Superior temporal gyrus (tissue), 1 donor: ENCODE measurements at regions not wholly inside any gene's neighbourhood (a gene's known extent, or its start where the extent isn't known, plus 50 kb on each side); places are given as distances from the start of the nearest gene placed in this dataset.
A peak's percentile ranks its signal among the peaks of the same experiment; 100 is the strongest.
"Not testable (repeated sequence)": the region's sequence is repeated elsewhere in the genome, so short reads cannot be mapped to it uniquely, and the experiment has no call there.

Experiments
- DNase-seq: peaks from one replicate; pipeline ENCODE4 v3.0.0-alpha.2; 2016; ENCODE audit errors: extremely low spot score

DNA sequence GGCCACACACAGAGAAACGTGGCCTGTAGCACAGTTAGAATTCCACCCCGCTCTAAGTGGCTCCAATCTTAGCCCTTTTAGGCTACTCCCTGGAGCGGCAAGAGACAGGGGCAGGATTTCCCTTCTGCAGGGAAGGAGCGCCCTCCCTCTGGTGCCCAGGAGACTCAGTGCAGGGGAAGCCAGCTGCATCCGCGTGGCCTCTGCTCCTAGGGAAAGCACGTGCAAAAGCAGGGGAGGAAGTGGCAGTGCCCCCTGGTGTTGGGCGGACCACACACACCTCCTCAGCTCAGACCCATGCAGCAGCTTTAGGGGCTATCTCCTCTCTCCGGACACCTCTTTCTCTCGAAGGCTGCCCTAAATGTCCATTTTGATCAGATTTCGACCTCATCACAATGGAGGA lies 50.0 kb downstream of the SPRING1 start:
- no peak for DNase-seq

- DNase-seq: no peak
These were observed 53.0 kb downstream of the SPRING1 start for GRCh38 chr12:116684891-116685290.

GRCh38 chr12:116677202-116677661 lies 60.6 kb downstream of the SPRING1 start:
- no peak for DNase-seq

GRCh38 chr12:116675339-116676107 lies 62.3 kb downstream of the SPRING1 start:
- no peak for DNase-seq

- no peak for DNase-seq
These were observed 63.2 kb downstream of the SPRING1 start for GRCh38 chr12:116674643-116675183.

DNA sequence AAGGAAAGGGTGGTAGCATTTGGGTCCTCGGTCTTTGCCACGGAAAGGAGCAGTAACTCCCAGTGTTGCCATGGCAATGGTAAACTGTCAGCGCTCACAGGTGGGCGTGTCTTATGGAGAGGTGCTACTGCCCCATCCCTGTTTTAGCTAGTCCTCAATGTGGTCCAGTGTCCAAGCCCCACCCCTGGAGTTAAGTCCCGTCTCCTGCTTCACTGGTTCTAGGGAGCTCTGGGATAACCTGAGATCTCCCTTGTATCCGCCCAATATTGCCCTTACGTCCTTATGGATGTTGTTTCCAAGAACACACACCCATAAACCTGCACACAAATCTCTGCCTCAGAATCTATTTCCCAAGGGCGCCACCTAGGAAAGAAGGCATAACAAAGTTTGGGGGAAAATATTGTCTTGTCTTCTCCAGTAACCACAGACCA lies 64.2 kb downstream of the SPRING1 start:
- DNase-seq: no peak

- no peak for DNase-seq
These were observed 64.9 kb downstream of the SPRING1 start for GRCh38 chr12:116672842-116673516.

DNA sequence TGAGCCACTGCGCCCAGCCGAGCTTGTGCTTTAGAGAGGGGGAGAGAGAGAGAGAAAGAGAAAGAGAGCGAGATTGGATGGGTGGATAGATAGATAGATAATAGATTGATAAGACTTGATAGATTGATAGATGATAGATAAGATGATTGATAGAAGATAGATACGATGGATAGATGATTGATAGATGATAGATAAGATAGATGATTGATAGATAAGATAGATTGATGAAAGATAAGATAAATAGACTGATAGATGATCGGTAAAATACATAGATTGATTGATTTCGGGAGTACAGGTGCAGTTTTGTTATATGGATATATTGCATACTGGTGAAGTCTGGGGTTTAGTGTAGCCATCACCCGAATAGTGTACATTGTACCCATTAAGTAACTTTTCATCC lies 65.9 kb downstream of the SPRING1 start:
- no peak for DNase-seq

DNA sequence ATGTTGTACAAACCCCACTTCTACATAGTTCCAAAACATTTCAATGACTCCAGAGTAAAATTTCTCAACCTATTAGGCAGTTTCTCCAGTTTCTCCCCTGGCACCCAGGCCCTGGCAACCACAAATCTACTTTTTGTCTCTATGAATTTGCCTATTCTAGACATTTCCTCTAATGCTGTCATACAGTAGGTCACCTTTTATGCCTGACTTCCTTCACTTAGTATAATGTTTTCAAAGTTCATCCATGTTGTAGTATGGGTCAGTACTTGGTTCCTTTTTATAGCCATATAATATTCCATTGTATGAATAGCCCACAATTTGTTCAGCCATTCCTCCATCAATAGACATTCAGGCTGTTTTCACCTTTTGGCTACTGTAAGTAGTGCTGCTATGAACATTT lies 67.0 kb downstream of the SPRING1 start:
- no peak for DNase-seq

DNA sequence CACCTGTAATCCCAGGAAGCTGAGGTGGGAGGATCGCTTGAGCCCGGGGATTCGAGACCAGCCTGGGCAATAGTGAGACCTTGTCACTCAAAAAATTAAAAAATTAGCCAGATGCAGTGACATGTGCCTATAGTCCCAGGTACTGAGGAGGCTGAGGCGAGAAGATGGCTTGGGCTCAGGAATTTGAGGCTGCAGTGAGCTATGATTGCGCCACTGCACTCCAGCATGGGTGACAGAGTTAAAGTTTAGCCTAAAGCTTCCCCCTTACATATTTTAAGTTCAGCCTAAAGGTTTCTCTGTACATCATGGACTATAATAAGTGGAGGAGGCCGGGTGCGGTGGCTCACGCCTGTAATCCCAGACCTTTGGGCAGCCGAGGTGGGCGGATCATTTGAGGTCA lies 70.1 kb downstream of the SPRING1 start:
- DNase-seq: no peak

GRCh38 chr12:116666829-116667228 lies 71.0 kb downstream of the SPRING1 start:
- DNase-seq: not testable (repeated sequence)

DNA sequence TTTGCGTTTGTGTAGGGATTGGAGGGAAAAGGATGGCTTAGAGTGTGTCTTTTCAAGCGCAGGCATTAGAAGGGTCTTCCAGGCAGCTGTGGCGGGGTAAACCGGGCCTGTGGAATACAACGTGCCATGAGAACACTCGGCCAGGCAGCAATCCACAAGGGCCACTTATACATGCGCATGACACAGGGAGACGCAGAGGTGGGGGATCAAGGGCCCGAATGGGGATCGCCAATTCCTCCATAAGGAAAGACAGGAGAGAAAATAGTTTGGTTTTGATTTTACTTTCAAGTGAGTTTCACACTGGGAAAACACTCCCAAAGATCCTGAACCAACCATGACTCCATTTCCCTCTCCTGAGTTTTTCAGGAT lies 71.6 kb downstream of the SPRING1 start:
- no peak for DNase-seq

DNA sequence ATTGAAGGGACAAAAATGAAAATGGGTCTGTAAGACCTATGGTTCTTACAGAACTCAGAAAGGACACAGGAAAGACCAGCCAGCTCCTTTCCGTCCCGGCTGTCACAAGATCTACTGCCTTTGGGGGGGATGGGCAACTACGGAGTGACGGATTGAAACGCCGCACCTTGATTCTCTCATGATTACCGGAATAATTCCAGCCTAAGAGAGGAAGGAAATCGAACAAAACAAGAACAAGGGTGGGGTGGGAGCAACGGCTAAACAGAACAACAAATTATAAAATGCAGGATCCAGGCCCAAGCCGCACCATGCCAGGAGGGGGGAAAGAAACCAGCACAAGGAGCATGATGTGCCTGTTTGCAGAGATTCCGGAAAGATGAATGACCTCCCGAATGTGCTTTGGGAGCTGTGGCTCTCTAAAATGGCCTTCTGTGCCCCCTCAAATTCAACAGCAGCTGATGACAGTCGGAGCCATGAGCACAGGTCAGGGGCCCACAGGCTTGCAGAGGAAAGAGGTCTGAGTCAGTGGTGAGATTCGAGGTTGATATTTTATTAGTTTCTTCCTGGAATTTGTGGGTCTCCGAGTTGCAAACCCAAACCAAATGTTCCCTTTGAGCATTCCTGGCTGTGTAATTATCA lies 72.1 kb downstream of the SPRING1 start:
- no peak for DNase-seq

GRCh38 chr12:116664085-116664484 lies 73.8 kb downstream of the SPRING1 start:
- DNase-seq: no peak

GRCh38 chr12:116662612-116663144 lies 75.2 kb downstream of the SPRING1 start:
- no peak for DNase-seq

- no peak for DNase-seq
These were observed 76.5 kb downstream of the SPRING1 start for GRCh38 chr12:116661341-116661740.

GRCh38 chr12:116660740-116661139 lies 77.1 kb downstream of the SPRING1 start:
- not testable (repeated sequence) for DNase-seq

GRCh38 chr12:116659771-116660481 lies 77.9 kb downstream of the SPRING1 start:
- no peak for DNase-seq

DNA sequence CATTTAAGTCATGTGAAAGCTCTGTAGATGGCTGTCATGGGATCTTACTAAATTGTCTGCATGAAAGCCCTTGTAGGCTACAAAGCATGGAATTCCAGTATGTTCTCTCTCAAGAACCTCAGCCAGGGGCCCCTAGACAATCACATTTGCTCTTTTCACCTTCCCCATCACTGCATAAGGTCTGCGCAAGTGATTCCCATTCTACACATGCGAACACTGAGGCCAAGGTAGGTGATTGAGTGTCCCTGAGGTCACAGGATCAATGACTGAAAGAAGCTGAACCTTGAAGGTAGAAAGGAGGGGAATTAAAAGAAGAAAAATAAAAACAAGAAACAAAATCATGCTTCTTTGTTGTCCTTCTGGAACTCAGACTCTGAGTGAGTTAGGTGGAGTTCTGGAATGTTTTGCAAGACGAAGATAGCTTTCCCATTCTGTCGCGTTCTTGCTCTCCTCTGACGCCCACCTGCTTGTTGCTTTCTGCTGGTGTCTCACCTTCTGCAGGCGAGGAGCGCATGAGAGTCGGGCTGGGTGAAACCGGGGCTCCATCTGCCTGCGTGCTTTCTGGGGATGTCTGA lies 79.9 kb downstream of the SPRING1 start:
- DNase-seq: peak; percentile 24

DNA sequence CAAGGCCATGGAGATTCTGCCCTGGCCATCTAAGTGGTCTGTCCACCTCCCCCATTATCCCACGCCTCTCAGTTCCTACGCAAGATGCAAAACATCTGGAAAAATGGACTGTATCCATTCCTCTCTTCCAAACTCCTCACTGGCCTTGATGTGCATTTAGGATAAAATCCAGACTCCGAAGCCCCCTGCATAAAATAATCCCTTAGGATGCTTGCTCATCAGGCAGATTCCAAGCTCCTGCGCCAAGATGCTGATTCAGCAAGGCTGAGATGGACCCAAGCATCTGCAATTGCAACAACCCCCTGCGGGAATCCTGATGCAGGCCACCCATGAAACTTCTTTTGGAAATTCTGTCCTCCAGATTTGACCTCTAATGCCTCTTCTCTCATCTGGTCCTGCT lies 81.6 kb downstream of the SPRING1 start:
- DNase-seq: no peak

GRCh38 chr12:116654226-116654743 lies 83.6 kb downstream of the SPRING1 start:
- no peak for DNase-seq
